ENCODE measurements at regions not wholly inside any gene's neighbourhood (a gene's known extent, or its start where the extent isn't known, plus 50 kb on each side); places are given as distances from the start of the nearest gene placed in this dataset.
"Not testable (repeated sequence)": the region's sequence is repeated elsewhere in the genome, so short reads cannot be mapped to it uniquely, and the experiment has no call there.

DNA sequence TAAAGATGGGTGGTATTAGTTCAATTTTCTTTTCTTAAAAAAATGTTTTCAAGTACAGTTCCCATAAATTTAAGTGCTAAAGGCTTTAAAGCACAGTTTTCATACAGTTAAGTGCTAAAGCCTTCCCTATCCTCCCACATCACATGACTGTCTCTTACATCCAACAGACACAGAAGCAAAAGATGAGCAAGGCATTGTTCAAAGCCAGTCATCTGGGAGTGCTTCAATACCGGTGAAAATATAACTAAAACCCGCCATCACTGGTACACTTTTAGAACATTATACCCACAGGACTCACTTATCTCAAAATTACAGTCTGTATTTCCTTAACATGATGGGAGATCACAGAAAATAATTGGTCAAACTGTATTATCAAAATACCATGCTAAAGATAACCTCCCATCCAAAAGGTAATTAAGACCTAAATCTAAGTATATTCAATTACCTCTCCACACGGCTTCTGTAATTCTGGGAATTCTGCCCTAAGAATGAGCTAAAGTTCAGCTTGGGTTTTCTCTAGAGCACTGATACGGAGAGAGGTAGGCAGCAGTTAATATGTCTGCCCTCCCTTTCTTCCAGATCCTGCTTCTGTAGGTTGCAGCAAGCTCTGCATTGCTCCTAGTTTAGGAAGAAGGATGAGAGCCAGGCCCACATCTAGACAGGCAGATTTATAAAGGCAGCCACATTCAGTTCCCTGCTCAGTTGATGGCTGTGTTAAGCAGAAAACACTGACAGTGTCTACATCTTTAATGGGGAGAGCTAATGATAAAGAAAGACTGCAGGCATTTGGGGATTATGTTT lies 474.8 kb upstream of the PFKP start:
- no peak for DNase-seq (ENCODE audit: extremely low read depth, low read depth, low spot score)

DNA sequence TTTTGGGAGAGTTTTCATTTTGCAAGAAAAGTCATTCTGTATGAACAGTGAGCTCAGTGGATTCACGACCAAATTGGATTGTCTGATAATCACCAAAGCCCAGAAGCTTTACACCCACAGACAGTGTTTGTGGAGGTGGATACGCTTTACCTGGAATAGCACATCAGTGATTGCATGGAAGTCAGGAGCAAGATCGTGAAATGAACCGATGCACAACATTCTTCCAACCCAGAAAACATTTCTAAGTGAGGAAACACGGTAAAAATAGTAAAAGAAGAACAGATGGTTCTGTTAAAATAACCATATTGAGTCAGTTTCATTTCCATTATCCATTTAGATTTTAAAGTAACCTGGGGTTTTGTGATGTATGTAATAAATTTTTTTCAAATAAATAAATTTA lies 478.2 kb upstream of the PFKP start:
- DNase-seq (ENCODE audit: extremely low read depth, low read depth, low spot score), result no peak

DNA sequence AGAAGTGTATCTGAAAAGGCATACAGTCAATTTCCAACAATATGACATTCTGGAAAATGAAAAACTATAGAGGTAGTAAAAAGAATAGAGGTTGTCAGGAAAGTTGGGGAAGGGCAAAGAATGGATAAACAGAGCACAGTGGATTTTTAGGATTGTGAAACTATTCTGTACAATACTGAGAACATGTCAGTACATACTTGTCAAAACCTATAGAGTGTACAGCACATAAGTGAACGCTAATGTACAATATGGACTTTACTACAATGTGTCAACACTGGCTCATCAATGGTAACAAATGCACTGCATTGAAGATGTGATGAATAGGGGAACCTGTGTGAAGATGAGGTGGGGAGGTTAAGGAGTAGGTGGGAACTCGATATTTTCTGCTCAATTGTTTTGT lies 483.0 kb upstream of the PFKP start:
- DNase-seq (ENCODE audit: extremely low read depth, low read depth, low spot score), result no peak

DNA sequence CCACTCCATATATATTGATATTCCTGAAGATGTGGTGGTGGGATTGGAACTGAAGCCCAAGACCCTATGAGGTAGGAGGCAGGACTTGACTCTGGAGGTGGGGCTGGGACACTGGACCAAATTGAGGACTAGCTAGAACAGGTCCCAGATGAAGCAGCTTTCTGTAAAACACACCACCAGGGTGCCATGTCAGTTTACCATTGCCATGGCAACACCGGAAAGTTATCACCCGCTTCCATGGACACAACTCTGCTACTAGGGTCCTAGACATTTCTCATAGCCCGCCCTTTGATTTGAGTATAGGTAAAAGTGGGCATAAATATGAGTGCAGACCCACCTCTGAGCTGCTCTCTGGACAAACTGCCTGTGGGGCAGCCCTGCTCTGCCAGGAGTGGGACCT lies 490.5 kb upstream of the PFKP start:
- DNase-seq (ENCODE audit: extremely low read depth, low read depth, low spot score), result no peak

DNA sequence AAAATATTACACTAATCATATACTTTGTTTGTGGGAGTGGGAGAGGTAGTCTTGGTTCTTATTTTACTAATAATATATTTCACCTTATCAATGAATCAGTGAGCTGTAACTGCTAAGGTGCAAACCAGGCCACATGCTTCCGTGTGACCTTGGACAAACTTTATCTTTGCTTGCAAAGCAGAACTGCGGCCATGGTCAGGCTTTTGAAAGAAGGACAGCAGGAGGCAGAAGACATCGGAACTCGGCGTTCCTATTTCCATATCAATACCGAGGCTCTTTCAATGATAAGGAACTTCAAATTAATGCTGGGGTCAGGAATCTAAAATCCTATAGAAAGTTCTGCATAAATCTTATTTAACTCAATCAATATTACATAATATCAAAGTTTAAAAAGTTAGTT lies 491.9 kb upstream of the PFKP start:
- DNase-seq (ENCODE audit: extremely low read depth, low read depth, low spot score), result no peak

DNA sequence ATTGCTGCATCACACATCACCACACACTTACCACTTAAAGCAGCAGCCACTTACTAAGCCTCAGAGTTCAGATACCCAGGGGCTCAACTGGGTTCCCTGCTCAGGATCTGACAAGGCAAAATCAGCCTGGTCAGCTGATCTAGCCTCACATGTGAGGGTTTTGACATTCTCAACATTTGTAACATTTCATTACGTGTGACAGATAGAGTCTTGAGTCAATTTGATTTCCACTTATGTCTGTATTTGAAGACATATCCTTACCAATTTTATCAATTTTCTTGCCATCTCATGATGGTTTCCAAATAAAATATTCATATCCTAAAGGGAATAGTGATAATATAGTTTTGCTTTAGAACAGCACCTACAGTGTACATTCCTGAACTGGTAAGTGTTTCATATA lies 494.7 kb upstream of the PFKP start:
- no peak for DNase-seq (ENCODE audit: extremely low read depth, low read depth, low spot score)

DNA sequence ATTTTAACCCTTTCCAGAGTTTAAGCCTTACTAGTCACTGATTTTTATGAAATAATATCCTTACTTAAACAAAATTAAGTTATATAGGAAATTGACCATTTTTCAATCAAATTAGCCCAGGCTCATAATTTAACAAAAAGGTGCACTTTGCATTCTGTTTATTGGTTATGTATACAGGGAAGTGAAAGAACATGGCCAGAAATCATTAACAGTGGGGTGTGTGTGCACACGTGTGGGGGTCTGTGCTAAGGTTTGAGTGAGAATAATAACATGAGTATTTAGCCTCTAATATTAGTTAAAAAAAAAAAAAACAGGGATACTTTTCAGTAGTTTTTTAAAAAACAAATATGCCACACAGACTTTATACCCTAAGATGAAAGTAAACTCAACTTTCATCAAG lies 510.5 kb upstream of the PFKP start:
- DNase-seq (ENCODE audit: extremely low read depth, low read depth, low spot score), result no peak

DNA sequence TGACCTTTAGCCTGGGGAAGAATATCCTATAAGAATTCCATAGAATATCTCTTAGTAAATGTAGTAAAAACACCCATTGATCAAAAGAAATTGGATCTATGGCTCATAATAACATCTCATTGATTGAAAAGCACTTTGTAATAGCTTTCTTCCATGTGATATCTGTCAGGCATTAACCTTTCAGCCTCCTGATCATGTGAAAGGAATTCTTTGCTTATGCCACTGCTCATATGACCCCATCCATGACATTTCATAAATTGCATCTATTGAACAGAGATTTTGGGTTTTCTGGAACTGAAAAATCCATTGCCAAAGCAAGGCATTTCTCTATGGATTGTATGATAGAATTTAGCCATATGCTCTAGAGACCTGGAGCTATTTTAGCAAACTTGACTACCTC lies 519.3 kb upstream of the PFKP start:
- no peak for DNase-seq (ENCODE audit: extremely low read depth, low read depth, low spot score)

DNA sequence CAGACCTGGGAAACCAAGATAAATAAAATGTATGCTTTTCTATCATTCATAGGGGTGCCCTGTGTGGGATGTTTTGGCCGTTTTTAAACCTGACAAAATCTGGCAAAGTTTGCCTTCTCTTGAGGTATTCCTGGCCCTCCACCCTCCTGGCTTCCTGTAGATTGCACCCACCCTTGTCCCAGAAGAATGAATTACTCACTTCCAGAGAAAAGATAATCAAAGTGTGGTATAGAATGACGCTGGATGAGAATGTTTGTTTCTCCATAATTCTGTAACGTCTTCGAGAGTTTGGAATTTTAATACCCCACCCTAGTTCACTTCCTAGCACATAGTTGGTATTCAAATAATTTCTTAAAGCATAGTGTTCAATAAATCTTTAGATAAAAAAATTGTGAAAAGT lies 519.7 kb upstream of the PFKP start:
- DNase-seq (ENCODE audit: extremely low read depth, low read depth, low spot score), result no peak

DNA sequence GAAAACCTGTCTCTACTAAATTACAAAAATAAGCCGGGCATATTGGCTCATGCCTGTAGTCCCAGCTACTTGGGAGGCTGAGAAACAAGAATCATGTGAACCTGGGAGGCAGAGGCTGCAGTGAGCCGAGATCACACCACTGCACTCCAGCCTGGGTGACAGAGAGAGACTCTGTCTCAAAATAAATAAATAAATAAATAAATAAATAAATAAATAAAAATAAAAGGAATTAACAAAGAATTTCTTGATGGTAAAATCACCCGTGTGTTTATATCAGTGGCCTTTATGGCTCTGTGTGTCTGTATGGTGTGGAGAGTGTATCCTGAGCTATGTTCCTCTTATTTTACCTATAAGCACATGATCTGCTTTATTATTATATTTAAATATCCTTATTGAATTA lies 520.5 kb upstream of the PFKP start:
- DNase-seq (ENCODE audit: extremely low read depth, low read depth, low spot score), result not testable (repeated sequence)

DNA sequence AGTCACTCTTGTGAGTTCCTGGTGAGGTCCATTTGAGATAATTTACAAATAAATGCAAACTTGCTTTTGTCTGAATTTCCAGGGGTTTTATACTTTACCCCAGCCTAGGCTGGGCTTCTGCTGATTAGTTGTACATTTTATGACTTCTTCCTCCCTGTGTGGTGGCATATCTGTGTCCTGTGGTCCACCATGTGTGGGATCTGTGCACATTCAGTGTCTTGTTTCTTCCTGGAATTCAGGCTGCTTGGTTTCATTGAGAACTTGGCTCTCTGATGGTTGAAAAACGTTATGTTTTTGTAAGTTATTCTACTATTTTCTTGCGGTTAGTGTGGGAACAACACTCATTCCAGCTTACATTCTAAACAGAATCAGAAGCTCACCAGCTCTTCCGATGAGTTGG lies 523.4 kb upstream of the PFKP start:
- no peak for DNase-seq (ENCODE audit: extremely low read depth, low read depth, low spot score)

DNA sequence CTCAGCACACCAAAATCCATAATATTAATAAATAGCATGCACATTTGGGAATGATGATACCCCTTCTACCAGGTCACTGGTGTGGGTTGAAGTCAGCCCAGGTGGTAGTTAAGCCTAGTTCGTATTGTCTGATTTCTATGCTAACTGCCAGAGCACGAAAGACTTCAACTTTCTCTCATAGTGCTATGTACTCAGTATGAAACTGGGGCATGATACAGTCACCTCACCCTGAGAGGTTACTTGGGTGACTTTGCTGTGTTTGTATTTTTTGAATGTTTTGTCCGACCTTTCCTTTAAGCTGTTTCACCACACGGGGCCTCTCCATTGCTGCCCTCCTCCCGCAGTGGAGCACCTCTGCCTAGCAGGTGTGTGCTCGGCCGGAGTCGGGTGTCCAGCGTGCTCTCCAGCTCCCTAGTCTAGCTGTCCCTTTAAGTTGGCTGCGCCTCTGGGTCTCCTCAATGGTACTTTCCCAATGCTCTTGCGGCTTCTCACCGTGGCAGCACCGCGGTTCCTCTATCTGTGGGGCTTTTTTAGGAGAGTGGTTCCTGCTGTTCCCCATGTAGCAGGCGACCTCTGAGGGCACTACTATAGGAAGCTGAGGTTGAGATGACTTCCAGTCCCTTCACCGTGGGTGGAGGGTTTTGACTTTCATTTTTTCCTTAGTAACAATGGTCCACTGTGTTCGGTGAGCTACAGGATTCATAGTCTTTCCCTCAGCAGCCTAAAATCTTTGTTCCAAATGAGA lies 524.0 kb upstream of the PFKP start:
- DNase-seq (ENCODE audit: extremely low read depth, low read depth, low spot score), result no peak

DNA sequence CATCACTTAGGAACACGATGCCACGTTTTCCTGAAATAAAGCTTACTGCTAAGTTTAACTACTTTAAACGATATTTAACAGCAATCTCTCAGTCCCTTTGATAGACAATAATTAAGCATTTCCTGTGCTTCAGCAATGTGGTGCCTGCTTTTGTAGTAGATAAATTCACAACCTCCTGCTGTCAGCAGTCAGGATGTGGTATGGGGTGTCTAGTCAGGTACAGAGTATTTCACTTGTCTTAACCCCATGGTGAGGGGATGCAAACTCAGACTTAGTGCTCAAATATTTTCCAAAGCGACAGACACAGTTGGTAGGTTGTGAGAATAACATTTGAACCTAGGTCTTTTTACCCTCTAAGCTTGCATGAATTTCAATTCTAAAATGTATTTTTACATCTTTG lies 526.2 kb upstream of the PFKP start:
- DNase-seq (ENCODE audit: extremely low read depth, low read depth, low spot score), result no peak

DNA sequence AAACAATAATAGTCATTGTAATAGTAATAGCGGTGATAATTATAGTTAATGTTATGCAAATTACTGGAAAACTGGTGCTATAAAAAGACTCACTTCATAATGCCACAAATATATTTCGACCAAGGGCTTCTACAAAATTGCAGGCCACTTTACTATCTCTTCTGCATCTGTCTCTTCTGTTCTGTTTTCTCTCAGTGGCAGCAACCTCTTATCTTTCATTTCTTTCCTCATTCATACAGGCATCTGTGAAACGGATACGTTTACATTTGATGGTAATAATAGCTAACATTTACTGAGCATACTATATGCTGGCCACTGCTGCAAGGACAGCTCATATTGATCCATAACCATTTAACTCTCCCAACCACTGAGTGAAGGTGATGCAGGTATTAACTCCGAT lies 537.4 kb upstream of the PFKP start:
- DNase-seq (ENCODE audit: extremely low read depth, low read depth, low spot score), result no peak

DNA sequence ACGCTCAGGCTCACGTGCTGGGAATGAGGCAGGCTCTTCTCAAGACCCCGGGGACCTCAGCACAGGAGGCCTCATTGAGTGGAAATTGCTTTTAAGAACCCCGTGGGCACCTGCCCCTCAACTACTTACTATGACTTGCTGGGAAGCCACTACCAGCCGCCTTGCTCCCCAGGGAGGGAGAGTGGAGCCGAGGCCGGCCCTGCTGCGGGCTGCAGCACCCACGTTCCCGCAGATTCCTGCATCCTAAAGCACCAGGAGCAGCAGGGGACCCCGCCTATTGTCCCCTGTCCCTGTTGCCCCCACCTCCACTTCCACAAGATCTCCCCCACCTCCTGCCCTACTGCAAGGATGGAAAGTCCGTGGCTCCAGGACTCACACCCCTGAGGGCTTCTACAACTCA lies 541.6 kb upstream of the PFKP start:
- DNase-seq (ENCODE audit: extremely low read depth, low read depth, low spot score), result no peak

DNA sequence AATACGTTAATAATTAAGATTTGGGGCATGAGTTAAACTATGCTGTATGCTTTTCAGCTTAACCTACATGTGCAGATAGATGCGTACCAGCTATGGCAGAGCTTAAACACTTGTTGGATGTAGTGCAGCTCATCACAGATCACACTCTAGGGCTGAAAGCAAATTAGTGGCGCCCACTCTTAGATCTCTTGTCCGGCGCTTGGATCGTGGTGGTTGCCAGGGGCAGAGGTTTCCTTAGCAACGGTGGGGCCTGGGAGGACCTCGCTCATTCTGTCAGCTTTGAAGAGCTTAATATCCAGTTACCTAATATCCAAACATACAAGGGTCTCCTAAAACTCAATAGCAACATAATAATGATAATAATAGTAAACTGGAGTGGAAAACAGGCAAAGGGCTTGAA lies 548.2 kb upstream of the PFKP start:
- no peak for DNase-seq (ENCODE audit: extremely low read depth, low read depth, low spot score)

DNA sequence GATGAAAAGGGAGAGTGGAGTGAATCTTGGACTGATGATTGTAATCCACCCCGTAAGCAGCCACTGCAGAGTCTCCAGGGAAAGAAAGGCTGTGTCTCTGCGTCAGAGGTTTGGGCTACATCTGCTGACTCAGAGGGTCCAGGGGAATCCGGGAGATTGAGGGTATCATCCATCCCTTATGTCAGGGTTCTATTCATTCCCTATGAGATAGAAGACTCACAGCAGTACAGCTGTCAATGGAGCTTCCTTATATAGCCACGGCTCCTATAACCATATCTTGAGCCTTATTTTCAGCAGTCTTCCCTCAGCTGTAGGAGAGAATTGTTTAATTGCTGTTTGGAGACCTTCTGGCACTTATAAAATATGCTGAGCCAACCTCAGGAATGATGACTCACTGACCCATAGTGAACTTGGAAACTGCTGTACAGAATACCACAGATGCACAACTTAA lies 558.2 kb upstream of the PFKP start:
- no peak for DNase-seq (ENCODE audit: extremely low read depth, low read depth, low spot score)

DNA sequence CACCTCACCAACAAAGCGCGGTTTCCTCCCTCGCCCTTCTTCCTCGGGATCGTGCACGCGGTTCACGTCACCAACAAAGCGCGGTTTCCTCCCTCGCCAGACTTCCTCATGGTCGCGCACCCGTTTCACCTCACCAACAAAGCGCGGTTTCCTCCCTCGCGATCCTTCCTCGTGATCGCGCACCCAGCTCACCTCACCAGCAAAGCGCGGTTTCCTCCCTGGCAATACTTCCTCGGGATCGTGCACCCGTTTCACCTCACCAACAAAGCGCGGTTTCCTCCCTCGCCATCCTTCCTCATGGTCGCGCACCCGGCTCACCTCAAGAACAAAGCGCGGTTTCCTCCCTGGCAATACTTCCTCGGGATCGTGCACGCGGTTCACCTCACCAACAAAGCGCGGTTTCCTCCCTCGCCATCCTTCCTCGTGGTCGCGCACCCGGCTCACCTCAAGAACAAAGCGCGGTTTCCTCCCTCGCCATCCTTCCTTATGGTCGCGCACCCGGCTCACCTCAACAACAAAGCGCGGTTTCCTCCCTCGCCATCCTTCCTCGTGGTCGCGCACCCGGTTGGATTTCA lies 565.9 kb upstream of the PFKP start:
- DNase-seq (ENCODE audit: extremely low read depth, low read depth, low spot score), result not testable (repeated sequence)

DNA sequence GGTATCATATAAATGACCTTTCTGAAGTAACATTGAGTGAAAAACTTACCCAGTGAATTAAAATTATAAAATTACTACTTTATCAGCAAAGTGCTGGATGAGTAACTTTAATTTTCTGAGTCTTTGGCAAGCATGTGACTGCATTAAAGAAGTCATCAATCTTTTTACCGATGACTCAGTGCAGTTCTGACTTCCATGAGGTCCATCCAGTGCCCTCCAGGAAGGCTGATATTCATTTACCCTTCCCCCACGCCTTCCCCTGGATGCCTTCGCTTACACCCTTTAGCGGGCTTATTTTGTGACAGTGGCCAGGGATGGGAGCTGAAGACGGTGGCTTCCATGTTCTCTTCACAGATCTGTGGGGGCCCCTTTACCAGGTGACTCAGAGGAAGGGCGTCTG lies 572.9 kb upstream of the PFKP start:
- DNase-seq (ENCODE audit: extremely low read depth, low read depth, low spot score), result no peak

DNA sequence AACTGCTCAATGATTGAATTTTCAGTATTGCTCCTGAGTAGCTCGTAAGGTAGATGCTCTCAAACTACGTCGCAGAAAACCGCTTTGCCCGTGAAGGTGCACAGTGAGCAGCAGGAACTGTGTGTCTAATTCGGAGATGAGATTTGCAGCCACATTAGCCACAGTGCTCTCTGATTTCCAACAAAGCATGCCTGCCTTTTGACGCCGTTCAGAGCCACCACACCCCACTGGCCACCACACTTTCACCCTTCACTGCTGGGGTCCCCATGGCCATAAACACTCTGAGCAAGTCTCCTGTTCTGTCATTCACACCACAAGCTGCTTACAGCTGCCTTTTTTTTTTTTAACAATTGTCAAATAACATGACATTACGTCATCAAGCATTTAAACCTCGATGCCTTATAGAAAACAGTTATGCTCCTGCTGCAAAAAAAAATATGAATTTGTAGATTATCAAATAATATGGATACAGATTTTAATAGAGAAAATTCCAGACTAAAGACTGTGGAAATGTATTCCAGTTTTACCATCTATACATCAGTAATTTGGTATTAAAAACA lies 578.8 kb upstream of the PFKP start:
- no peak for DNase-seq (ENCODE audit: extremely low read depth, low read depth, low spot score)

DNA sequence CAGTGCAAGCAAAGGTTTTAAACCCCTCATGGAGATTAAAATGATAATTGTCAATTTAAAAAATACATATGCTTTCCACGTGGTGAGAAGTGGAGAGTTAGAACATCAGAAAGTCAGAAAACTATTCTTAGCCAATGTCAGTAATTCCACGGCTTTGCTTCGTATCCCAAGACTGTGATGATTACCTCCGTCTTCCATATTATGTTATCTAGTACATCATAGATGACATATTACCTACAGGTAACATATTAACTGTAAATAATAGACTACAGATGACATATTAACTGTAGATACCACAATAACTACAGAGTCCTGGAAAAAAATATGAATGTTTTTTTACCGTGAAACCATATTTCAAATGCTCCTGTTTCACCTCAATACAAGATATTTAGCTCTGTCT lies 579.4 kb upstream of the PFKP start:
- DNase-seq (ENCODE audit: extremely low read depth, low read depth, low spot score), result no peak

DNA sequence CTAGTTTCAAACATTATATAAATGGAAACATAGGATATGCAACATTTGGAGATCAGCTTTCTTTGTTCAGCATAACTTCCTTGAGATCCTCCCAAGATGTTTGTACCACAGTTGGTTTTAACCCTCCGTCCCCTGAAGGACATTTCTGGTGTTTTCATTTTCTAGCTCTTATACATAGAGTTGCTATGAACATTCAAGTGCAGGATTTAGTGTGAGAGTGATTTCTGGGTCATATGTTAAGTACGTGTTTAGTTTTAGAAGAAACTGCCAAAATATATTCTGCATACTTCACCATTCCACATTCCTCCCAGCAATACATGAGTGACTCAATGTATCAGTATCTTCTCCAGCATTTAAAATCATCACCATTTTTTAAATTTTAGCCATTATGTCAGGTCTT lies 588.7 kb upstream of the PFKP start:
- DNase-seq (ENCODE audit: extremely low read depth, low read depth, low spot score), result no peak
